Osteoblast (primary cell): ENCODE measurements at regions not wholly inside any gene's neighbourhood (a gene's known extent, or its start where the extent isn't known, plus 50 kb on each side); places are given as distances from the start of the nearest gene placed in this dataset.

ENCODE experiments used
- DNase-seq: peaks from one replicate; pipeline ENCODE4 v3.0.0; 2011; ENCODE audit warnings: low spot score, mixed read lengths; ENCODE audit not compliant: insufficient read length; ENCODE audit errors: missing footprints
- H2AFZ ChIP-seq: 2 replicates; pipeline ENCODE4 v1.6.0; 2011; ENCODE audit warnings: mild to moderate bottlenecking, low read length
- H3K27ac ChIP-seq: 2 replicates; pipeline ENCODE4 v1.5.1; 2011; ENCODE audit warnings: mild to moderate bottlenecking, low read depth, low read length, moderate library complexity
- H3K27me3 ChIP-seq: 2 replicates; pipeline ENCODE4 v1.6.0; 2012; ENCODE audit warnings: mild to moderate bottlenecking, control low read depth, inconsistent platforms, low read length, moderate library complexity; ENCODE audit not compliant: insufficient read depth
- H3K36me3 ChIP-seq: 2 replicates; pipeline ENCODE4 v1.5.1; 2011; ENCODE audit warnings: mild to moderate bottlenecking, low read length, control low read depth, moderate library complexity; ENCODE audit not compliant: insufficient read depth
- H3K4me1 ChIP-seq: 2 replicates; pipeline ENCODE4 v1.5.1; 2011; ENCODE audit warnings: mild to moderate bottlenecking, low read length, control low read depth, moderate library complexity; ENCODE audit not compliant: insufficient read depth
- H3K4me2 ChIP-seq: 2 replicates; pipeline ENCODE4 v1.6.0; 2011; ENCODE audit warnings: mild to moderate bottlenecking, low read length; ENCODE audit not compliant: insufficient read depth
- H3K4me3 ChIP-seq: fragments of 200-600 bp; sonication (generic); 3 replicates; pipeline ENCODE4 v1.5.1; 2012; ENCODE audit warnings: mild to moderate bottlenecking, low read length, inconsistent platforms; ENCODE audit not compliant: insufficient read depth
- H3K79me2 ChIP-seq: 2 replicates; pipeline ENCODE4 v1.6.0; 2012; ENCODE audit warnings: mild to moderate bottlenecking, low read length, control low read depth, inconsistent platforms; ENCODE audit not compliant: insufficient read depth
- H3K9me3 ChIP-seq: 2 replicates; pipeline ENCODE4 v1.5.1; 2011; ENCODE audit warnings: low read depth, low read length, control low read depth
- H4K20me1 ChIP-seq: 2 replicates; pipeline ENCODE4 v1.6.0; 2012; ENCODE audit warnings: mild to moderate bottlenecking, low read length, control low read depth; ENCODE audit not compliant: insufficient read depth
- CTCF ChIP-seq: IDR thresholded peaks from 2 replicates; pipeline ENCODE4 v1.5.1; 2011; ENCODE audit warnings: mild to moderate bottlenecking, low read depth, low read length, moderate library complexity; ENCODE audit errors: extremely low read depth

GRCh38 chr9:81289622-81290021 lies 399.7 kb downstream of the TLE1 start:
- Histone ChIP-seq H3K4me1 (no peaks in the 10 kb centered on the region), H3K4me3 (no peak overlapping the region), H3K9me3 (no peaks in the 10 kb centered on the region), H3K4me2 (no peak overlapping the region), H3K27me3 (no peaks in the 10 kb centered on the region), H3K36me3 (no peaks in the 10 kb centered on the region), H4K20me1 (no peaks in the 10 kb centered on the region), H2AFZ (no peak overlapping the region), H3K79me2 (no peaks in the 10 kb centered on the region), H3K27ac (no peak overlapping the region)
- TF ChIP-seq CTCF, result no peak
- no peak for DNase-seq

- no peak overlapping the region for H3K4me2 ChIP-seq
- no peaks in the 10 kb centered on the region for H3K9me3 ChIP-seq
- no peak overlapping the region for H3K27ac ChIP-seq
- H2AFZ ChIP-seq, result no peak overlapping the region
- TF ChIP-seq CTCF, result no peak
- no peaks in the 10 kb centered on the region for H3K36me3 ChIP-seq
- no peak overlapping the region for H3K4me3 ChIP-seq
- DNase-seq, result no peak
- H3K79me2 ChIP-seq, result no peaks in the 10 kb centered on the region
- H3K4me1 ChIP-seq, result no peaks in the 10 kb centered on the region
- no peaks in the 10 kb centered on the region for H4K20me1 ChIP-seq
- H3K27me3 ChIP-seq, result no peaks in the 10 kb centered on the region
Measured at GRCh38 chr9:81268048-81268447, 421.3 kb downstream of the TLE1 start.

- Histone ChIP-seq H3K9me3 (no peaks in the 10 kb centered on the region), H4K20me1 (no peaks in the 10 kb centered on the region), H3K27ac (no peak overlapping the region), H3K4me2 (no peak overlapping the region), H2AFZ (no peak overlapping the region), H3K27me3 (no peaks in the 10 kb centered on the region), H3K4me3 (no peak overlapping the region), H3K36me3 (no peaks in the 10 kb centered on the region), H3K79me2 (no peaks in the 10 kb centered on the region), H3K4me1 (no peaks in the 10 kb centered on the region)
- TF ChIP-seq CTCF, result no peak
- DNase-seq, result peak; percentile 55
Measured at GRCh38 chr9:81266674-81267073, 422.7 kb downstream of the TLE1 start.

- H3K9me3 ChIP-seq, result no peaks in the 10 kb centered on the region
- H3K36me3 ChIP-seq, result no peaks in the 10 kb centered on the region
- no peaks in the 10 kb centered on the region for H3K79me2 ChIP-seq
- DNase-seq, result no peak
- no peaks in the 10 kb centered on the region for H4K20me1 ChIP-seq
- no peaks in the 10 kb centered on the region for H3K4me1 ChIP-seq
- H3K4me3 ChIP-seq, result no peak overlapping the region
- TF ChIP-seq CTCF, result no peak
- no peak overlapping the region for H3K4me2 ChIP-seq
- no peaks in the 10 kb centered on the region for H3K27me3 ChIP-seq
- H2AFZ ChIP-seq, result no peak overlapping the region
- H3K27ac ChIP-seq, result no peak overlapping the region
Measured at GRCh38 chr9:81266086-81266485, 423.3 kb downstream of the TLE1 start.
